Mammary epithelial cell (primary cell): ENCODE measurements at regions not wholly inside any gene's neighbourhood (a gene's known extent, or its start where the extent isn't known, plus 50 kb on each side); places are given as distances from the start of the nearest gene placed in this dataset.

Source experiments
- EZH2 ChIP-seq: IDR thresholded peaks from 2 replicates; pipeline ENCODE4 v1.6.1; 2012; ENCODE audit warnings: low read length, inconsistent platforms, borderline replicate concordance
- TF ChIP-seq, protein P1 (sequence below), 2 donors: IDR thresholded peaks in 1 of 2; conservative IDR thresholded peaks in 1 of 2; 2 replicates each; pipeline ENCODE4 v1.5.1; 2011 to 2012; ENCODE audit warnings: inconsistent platforms in 2 of 2, low read length in 2 of 2, mild to moderate bottlenecking in 2 of 2, control low read depth in 1 of 2, low read depth in 1 of 2; ENCODE audit not compliant: insufficient read depth in 1 of 2; ENCODE audit errors: extremely low read depth in 1 of 2

DNA sequence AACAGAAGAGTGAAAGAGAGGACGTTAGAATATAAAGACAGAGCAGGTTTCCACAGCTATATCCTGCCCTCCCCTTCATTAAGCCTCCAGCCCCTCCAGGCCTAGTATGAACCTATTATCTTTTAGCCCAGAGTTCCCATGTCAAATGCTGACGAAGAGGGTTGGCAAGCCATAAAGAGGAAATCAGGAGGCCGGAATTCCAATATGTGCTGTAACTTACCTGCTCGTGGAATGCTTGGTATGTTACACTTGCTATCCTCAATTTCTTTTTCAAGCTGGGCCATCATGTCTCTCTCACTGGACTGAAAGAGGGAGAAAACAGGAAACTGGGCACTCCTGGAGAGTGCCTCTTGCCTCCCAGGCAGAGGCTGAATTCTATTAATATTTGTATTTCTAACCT is 264.1 kb downstream of the TRIB2 start:
- TF ChIP-seq, protein P1, sequence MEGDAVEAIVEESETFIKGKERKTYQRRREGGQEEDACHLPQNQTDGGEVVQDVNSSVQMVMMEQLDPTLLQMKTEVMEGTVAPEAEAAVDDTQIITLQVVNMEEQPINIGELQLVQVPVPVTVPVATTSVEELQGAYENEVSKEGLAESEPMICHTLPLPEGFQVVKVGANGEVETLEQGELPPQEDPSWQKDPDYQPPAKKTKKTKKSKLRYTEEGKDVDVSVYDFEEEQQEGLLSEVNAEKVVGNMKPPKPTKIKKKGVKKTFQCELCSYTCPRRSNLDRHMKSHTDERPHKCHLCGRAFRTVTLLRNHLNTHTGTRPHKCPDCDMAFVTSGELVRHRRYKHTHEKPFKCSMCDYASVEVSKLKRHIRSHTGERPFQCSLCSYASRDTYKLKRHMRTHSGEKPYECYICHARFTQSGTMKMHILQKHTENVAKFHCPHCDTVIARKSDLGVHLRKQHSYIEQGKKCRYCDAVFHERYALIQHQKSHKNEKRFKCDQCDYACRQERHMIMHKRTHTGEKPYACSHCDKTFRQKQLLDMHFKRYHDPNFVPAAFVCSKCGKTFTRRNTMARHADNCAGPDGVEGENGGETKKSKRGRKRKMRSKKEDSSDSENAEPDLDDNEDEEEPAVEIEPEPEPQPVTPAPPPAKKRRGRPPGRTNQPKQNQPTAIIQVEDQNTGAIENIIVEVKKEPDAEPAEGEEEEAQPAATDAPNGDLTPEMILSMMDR (conservative IDR thresholded peaks at IDR 0.05 in 1 of 2, IDR thresholded peaks at IDR 0.05 in 1 of 2; ENCODE audit: extremely low read depth in 1 of 2, insufficient read depth in 1 of 2, low read depth in 1 of 2, low read length in 2 of 2): no peak
- TF ChIP-seq EZH2: no peak
